OCI-LY3 (cell line): ENCODE measurements at regions not wholly inside any gene's neighbourhood (a gene's known extent, or its start where the extent isn't known, plus 50 kb on each side); places are given as distances from the start of the nearest gene placed in this dataset.

Experiments used
- H2AFZ ChIP-seq: fragments of 200-600, 300-600 bp; shearing (Covaris generic); 2 replicates; pipeline ENCODE4 v1.6.0; 2014; ENCODE audit warnings: antibody characterized with exemption, low read depth, low read length
- H3K27ac ChIP-seq: fragments of 200-600, 300-600 bp; sonication (generic); 2 replicates; pipeline ENCODE4 v1.5.1; 2014; ENCODE audit warnings: mild to moderate bottlenecking, low read length, moderate library complexity, mixed read lengths
- H3K27me3 ChIP-seq: fragments of 200-600, 300-600 bp; sonication (generic); 2 replicates; pipeline ENCODE4 v1.6.1; 2014; ENCODE audit warnings: low read depth, low read length, mixed read lengths
- H3K36me3 ChIP-seq: fragments of 200-600, 300-600 bp; sonication (generic); replicated peaks from 2 replicates; pipeline ENCODE3; 2014; ENCODE audit warnings: low read depth, low read length, mixed read lengths
- H3K4me1 ChIP-seq: fragments of 300-600, 200-600 bp; sonication (generic); 2 replicates; pipeline ENCODE4 v1.6.1; 2014; ENCODE audit warnings: low read length, mixed read lengths
- H3K4me2 ChIP-seq: fragments of 200-600, 300-600 bp; sonication (generic); 2 replicates; pipeline ENCODE4 v1.6.1; 2014; ENCODE audit warnings: low read length, mixed read lengths
- H3K4me3 ChIP-seq: fragments of 300-600, 200-600 bp; sonication (generic); 2 replicates; pipeline ENCODE4 v1.5.1; 2014; ENCODE audit warnings: antibody characterized with exemption, mild to moderate bottlenecking, low read length, moderate library complexity
- H3K79me2 ChIP-seq: fragments of 300-600, 200-600 bp; shearing (Covaris generic); 2 replicates; pipeline ENCODE4 v1.6.1; 2014; ENCODE audit warnings: mild to moderate bottlenecking, low read length, mixed read lengths
- H3K9ac ChIP-seq: fragments of 300-600, 200-600 bp; shearing (Covaris generic); 2 replicates; pipeline ENCODE4 v1.6.0; 2014; ENCODE audit warnings: mild to moderate bottlenecking, low read length, moderate library complexity
- H3K9me3 ChIP-seq: fragments of 200-600, 300-600 bp; shearing (Covaris generic); 2 replicates; pipeline ENCODE4 v1.6.1; 2014; ENCODE audit warnings: low read length, mixed read lengths; ENCODE audit not compliant: insufficient read depth
- H4K20me1 ChIP-seq: fragments of 200-600, 300-600 bp; sonication (generic); 2 replicates; pipeline ENCODE4 v1.6.1; 2016; ENCODE audit warnings: low read length, mixed read lengths; ENCODE audit not compliant: insufficient read depth
- CTCF ChIP-seq: fragments of 200-600, 300-600 bp; sonication (generic); IDR thresholded peaks from 2 replicates; pipeline ENCODE4 v1.5.1; 2014; ENCODE audit warnings: antibody characterized with exemption, low read length, low read depth
- EZH2phosphoT487 ChIP-seq: fragments of 200-600 bp; shearing (Covaris generic); IDR thresholded peaks from 2 replicates; pipeline ENCODE4 v1.6.1; 2018; ENCODE audit warnings: antibody characterized with exemption, mixed run types, low read depth

GRCh38 chr17:70834039-70834438 lies 664.7 kb downstream of the KCNJ2 start:
- no peaks in the 10 kb centered on the region for H3K36me3 ChIP-seq
- H3K4me3 ChIP-seq, result no peak overlapping the region
- no peak overlapping the region for H3K9ac ChIP-seq
- no peak overlapping the region for H3K27ac ChIP-seq
- H3K79me2 ChIP-seq, result no peaks in the 10 kb centered on the region
- H3K4me1 ChIP-seq, result no peaks in the 10 kb centered on the region
- no peaks in the 10 kb centered on the region for H3K9me3 ChIP-seq
- H3K4me2 ChIP-seq, result no peak overlapping the region
- TF ChIP-seq EZH2phosphoT487 (no peak), CTCF (no peak)
- H2AFZ ChIP-seq, result no peak overlapping the region
- H4K20me1 ChIP-seq, result no peaks in the 10 kb centered on the region
- no peaks in the 10 kb centered on the region for H3K27me3 ChIP-seq

- no peaks in the 10 kb centered on the region for H3K27me3 ChIP-seq
- no peaks in the 10 kb centered on the region for H3K36me3 ChIP-seq
- H3K4me1 ChIP-seq, result no peaks in the 10 kb centered on the region
- H3K4me3 ChIP-seq, result no peak overlapping the region
- H3K9ac ChIP-seq, result no peak overlapping the region
- no peak overlapping the region for H3K4me2 ChIP-seq
- H3K79me2 ChIP-seq, result no peaks in the 10 kb centered on the region
- no peak for TF ChIP-seq EZH2phosphoT487
- no peak for TF ChIP-seq CTCF
- H2AFZ ChIP-seq, result no peak overlapping the region
- H3K27ac ChIP-seq, result no peak overlapping the region
- H4K20me1 ChIP-seq, result no peaks in the 10 kb centered on the region
- no peaks in the 10 kb centered on the region for H3K9me3 ChIP-seq
Measured at GRCh38 chr17:70848785-70849184, 679.5 kb downstream of the KCNJ2 start.

GRCh38 chr17:70855401-70856054 lies 686.2 kb downstream of the KCNJ2 start:
- Histone ChIP-seq H2AFZ (no peak overlapping the region), H3K27me3 (no peaks in the 10 kb centered on the region), H3K4me2 (no peak overlapping the region), H3K79me2 (no peaks in the 10 kb centered on the region), H3K36me3 (no peaks in the 10 kb centered on the region), H3K9ac (no peak overlapping the region), H3K9me3 (no peaks in the 10 kb centered on the region), H3K4me3 (no peak overlapping the region), H3K4me1 (no peaks in the 10 kb centered on the region), H3K27ac (no peak overlapping the region), H4K20me1 (no peaks in the 10 kb centered on the region)
- TF ChIP-seq EZH2phosphoT487, result no peak
- TF ChIP-seq CTCF, result no peak

GRCh38 chr17:70857351-70857750 lies 688.0 kb downstream of the KCNJ2 start:
- H4K20me1 ChIP-seq, result no peaks in the 10 kb centered on the region
- H3K4me1 ChIP-seq, result no peaks in the 10 kb centered on the region
- H3K4me3 ChIP-seq, result no peak overlapping the region
- no peak overlapping the region for H3K9ac ChIP-seq
- H3K4me2 ChIP-seq, result no peak overlapping the region
- no peak overlapping the region for H2AFZ ChIP-seq
- TF ChIP-seq CTCF (no peak), EZH2phosphoT487 (no peak)
- H3K27ac ChIP-seq, result no peak overlapping the region
- H3K36me3 ChIP-seq, result no peaks in the 10 kb centered on the region
- H3K79me2 ChIP-seq, result no peaks in the 10 kb centered on the region
- no peaks in the 10 kb centered on the region for H3K27me3 ChIP-seq
- H3K9me3 ChIP-seq, result no peaks in the 10 kb centered on the region
